ENCODE measurements at regions not wholly inside any gene's neighbourhood (a gene's known extent, or its start where the extent isn't known, plus 50 kb on each side); places are given as distances from the start of the nearest gene placed in this dataset.

DNA sequence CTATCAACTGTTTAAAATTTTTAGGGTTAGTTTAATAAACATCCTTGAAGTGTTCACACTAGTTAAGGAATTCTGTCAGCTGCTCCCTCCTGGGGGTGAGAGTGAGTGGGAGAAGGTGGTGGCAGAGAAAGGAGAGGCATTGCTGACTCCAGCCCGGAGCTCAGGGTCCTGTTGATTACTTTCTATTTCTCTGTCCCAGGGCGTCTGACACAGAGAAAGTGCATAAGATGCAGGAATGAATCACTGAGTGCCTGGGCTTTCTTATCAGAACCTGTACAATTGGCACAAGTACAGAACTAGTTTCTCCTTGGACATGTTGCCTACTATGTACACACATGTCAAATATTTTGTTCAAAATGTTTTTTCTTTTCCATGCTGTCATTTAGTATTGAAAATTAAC lies 410.8 kb upstream of the COBL start:
- Histone ChIP-seq H4K20me1 (ENCODE audit: insufficient read depth, low read length) (no peaks in the 10 kb centered on the region), H3K27me3 (ENCODE audit: insufficient read depth, low read length) (no peaks in the 10 kb centered on the region), H3K9me3 (ENCODE audit: low read length) (peaks cover 2% of the 10 kb centered on the region; the same call in 1 of the 2 replicates), H3K4me2 (ENCODE audit: low read length) (no peak overlapping the region), H3K4me1 (ENCODE audit: insufficient read depth, low read length, severe bottlenecking) (no peaks in the 10 kb centered on the region), H3K4me3 (ENCODE audit: low read depth, low read length, poor library complexity, severe bottlenecking) (no peak overlapping the region), H3K27ac (ENCODE audit: low read depth, low read length, poor library complexity, severe bottlenecking) (no peak overlapping the region), H3K79me2 (ENCODE audit: insufficient read depth, low read length) (no peaks in the 10 kb centered on the region), H2AFZ (ENCODE audit: low read length) (no peak overlapping the region), H3K36me3 (ENCODE audit: insufficient read depth, low read length) (no peaks in the 10 kb centered on the region), H3F3A (ENCODE audit: insufficient read depth, low read length) (no peaks in the 10 kb centered on the region), H3K9ac (ENCODE audit: low read length) (no peak overlapping the region), H3K9me2 (ENCODE audit: low read depth, low read length) (no peaks in the 10 kb centered on the region)
- TF ChIP-seq, protein P1, sequence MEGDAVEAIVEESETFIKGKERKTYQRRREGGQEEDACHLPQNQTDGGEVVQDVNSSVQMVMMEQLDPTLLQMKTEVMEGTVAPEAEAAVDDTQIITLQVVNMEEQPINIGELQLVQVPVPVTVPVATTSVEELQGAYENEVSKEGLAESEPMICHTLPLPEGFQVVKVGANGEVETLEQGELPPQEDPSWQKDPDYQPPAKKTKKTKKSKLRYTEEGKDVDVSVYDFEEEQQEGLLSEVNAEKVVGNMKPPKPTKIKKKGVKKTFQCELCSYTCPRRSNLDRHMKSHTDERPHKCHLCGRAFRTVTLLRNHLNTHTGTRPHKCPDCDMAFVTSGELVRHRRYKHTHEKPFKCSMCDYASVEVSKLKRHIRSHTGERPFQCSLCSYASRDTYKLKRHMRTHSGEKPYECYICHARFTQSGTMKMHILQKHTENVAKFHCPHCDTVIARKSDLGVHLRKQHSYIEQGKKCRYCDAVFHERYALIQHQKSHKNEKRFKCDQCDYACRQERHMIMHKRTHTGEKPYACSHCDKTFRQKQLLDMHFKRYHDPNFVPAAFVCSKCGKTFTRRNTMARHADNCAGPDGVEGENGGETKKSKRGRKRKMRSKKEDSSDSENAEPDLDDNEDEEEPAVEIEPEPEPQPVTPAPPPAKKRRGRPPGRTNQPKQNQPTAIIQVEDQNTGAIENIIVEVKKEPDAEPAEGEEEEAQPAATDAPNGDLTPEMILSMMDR (IDR thresholded peaks at IDR 0.05; ENCODE audit: low read length): no peak
- TF ChIP-seq EZH2 (IDR thresholded peaks at IDR 0.05; ENCODE audit: borderline replicate concordance, low read length): no peak

DNA sequence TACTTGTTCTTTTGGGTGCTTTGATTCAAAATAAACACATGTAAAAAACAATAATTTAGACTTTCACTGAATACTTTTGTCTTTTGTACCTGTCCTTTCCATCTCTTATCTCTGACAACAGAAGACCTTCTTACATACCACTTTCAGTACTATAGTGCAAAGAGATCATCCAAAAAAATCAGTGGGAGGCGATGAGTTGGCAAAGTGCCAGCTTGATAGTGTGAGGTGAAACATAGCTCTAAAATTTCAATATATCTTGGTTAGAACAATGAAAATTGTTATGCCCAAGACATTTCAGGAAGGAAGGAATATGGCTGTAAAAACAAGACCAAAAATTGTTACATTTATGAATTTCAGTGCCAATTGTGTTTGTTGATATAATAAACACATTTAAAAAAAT lies 390.2 kb upstream of the COBL start:
- Histone ChIP-seq H3K36me3 (ENCODE audit: insufficient read depth, low read length) (no peaks in the 10 kb centered on the region), H3F3A (ENCODE audit: insufficient read depth, low read length) (no peaks in the 10 kb centered on the region), H4K20me1 (ENCODE audit: insufficient read depth, low read length) (no peaks in the 10 kb centered on the region), H3K9me3 (ENCODE audit: low read length) (peaks cover 1% of the 10 kb centered on the region; the same call in 1 of the 2 replicates), H2AFZ (ENCODE audit: low read length) (no peak overlapping the region), H3K4me2 (ENCODE audit: low read length) (no peak overlapping the region), H3K9me2 (ENCODE audit: low read depth, low read length) (no peaks in the 10 kb centered on the region), H3K9ac (ENCODE audit: low read length) (no peak overlapping the region), H3K79me2 (ENCODE audit: insufficient read depth, low read length) (no peaks in the 10 kb centered on the region), H3K4me1 (ENCODE audit: insufficient read depth, low read length, severe bottlenecking) (peaks cover 28% of the 10 kb centered on the region), H3K27me3 (ENCODE audit: insufficient read depth, low read length) (no peaks in the 10 kb centered on the region), H3K4me3 (ENCODE audit: low read depth, low read length, poor library complexity, severe bottlenecking) (no peak overlapping the region), H3K27ac (ENCODE audit: low read depth, low read length, poor library complexity, severe bottlenecking) (no peak overlapping the region)
- TF ChIP-seq, protein P1 (IDR thresholded peaks at IDR 0.05; ENCODE audit: low read length): no peak
- TF ChIP-seq EZH2 (IDR thresholded peaks at IDR 0.05; ENCODE audit: borderline replicate concordance, low read length): no peak

DNA sequence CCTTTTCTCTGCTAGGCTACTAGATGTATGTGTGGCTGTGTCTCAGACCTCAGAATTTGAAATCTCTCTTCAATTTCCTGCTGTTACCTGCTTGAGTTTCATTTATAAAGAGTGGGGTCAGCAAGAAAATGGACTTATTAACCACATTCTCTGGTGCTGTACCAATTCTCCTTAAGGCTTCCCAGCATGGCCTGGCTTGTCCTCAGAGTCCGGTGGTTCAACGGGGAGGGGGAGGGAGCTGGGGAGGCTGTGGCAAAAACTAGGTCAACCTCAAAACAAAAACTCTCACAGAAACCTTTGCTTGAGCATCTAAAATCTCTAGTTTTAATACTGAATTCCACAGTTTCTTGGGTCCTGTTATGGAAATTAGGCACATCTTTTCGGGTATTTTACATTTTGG lies 389.1 kb upstream of the COBL start:
- H3K9ac ChIP-seq (ENCODE audit: low read length): no peak overlapping the region
- peaks cover 3% of the 10 kb centered on the region; the same call in 1 of the 2 replicates for H3K9me3 ChIP-seq (ENCODE audit: low read length)
- H4K20me1 ChIP-seq (ENCODE audit: insufficient read depth, low read length): no peaks in the 10 kb centered on the region
- no peak overlapping the region for H3K4me3 ChIP-seq (ENCODE audit: low read depth, low read length, poor library complexity, severe bottlenecking)
- no peaks in the 10 kb centered on the region for H3K79me2 ChIP-seq (ENCODE audit: insufficient read depth, low read length)
- no peak overlapping the region for H3K4me2 ChIP-seq (ENCODE audit: low read length)
- no peaks in the 10 kb centered on the region for H3K27me3 ChIP-seq (ENCODE audit: insufficient read depth, low read length)
- peak overlapping the region; percentile 14; the same call in 1 of the 2 replicates for H2AFZ ChIP-seq (ENCODE audit: low read length)
- H3K36me3 ChIP-seq (ENCODE audit: insufficient read depth, low read length): no peaks in the 10 kb centered on the region
- no peaks in the 10 kb centered on the region for H3F3A ChIP-seq (ENCODE audit: insufficient read depth, low read length)
- TF ChIP-seq, protein P1 (IDR thresholded peaks at IDR 0.05; ENCODE audit: low read length): no peak
- no peak for TF ChIP-seq EZH2 (IDR thresholded peaks at IDR 0.05; ENCODE audit: borderline replicate concordance, low read length)
- H3K9me2 ChIP-seq (ENCODE audit: low read depth, low read length): no peaks in the 10 kb centered on the region
- no peak overlapping the region for H3K27ac ChIP-seq (ENCODE audit: low read depth, low read length, poor library complexity, severe bottlenecking)
- peaks cover 28% of the 10 kb centered on the region for H3K4me1 ChIP-seq (ENCODE audit: insufficient read depth, low read length, severe bottlenecking)

Data from OCI-LY1 (cell line).